CD4-positive, alpha-beta T cell treated with Interleukin-2 at 100 ng/mL for 4 hours (primary cell): ENCODE measurements at regions not wholly inside any gene's neighbourhood (a gene's known extent, or its start where the extent isn't known, plus 50 kb on each side); places are given as distances from the start of the nearest gene placed in this dataset.

ENCODE experiments used
- DNase-seq: peaks from one replicate; pipeline ENCODE4 v3.0.0-alpha.2; 2020; ENCODE audit warnings: low spot score

GRCh38 chr7:144955422-144955821, 119.6 kb upstream of the TPK1 start:
- DNase-seq: no peak

DNA sequence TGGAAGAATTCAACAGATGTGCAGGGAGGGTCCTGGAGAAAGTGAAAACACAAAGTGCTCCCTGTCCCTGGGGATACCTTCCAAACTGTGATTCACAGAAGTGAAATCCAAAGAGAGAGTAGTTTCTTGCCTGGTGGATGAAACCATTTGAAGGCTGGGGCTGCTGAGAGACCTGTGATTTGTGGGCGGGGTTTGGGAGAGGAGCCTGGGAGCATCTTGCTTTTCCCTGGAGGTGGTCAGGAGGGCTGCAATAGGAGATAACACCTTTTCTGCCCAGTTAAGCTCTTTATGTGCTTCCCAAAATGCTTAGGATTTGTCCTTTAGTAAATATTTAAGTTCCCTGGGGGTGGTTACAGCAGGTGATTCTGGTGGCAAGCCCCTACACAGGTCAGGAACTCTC, 105.3 kb upstream of the TPK1 start:
- DNase-seq: no peak

DNA sequence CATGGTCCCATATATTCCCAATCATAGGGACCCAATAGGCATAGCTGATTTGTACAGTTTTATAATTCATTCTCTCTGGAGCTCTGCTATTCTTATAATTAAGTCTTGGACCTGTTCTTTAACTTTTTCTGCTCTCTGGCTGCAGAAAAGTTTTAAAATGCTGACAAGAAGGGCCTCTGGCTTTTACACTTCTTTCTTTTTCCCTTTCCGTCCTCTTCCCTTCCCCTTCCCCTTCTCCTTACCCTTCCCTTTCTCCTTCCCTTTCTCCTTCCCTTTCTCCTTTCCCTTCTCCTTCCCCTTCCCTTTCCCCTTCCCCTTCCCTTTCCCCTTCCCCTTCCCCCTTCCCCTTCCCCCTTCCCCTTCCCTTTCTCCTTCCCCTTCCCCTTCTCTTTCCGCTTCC, 101.3 kb upstream of the TPK1 start:
- no peak for DNase-seq

DNA sequence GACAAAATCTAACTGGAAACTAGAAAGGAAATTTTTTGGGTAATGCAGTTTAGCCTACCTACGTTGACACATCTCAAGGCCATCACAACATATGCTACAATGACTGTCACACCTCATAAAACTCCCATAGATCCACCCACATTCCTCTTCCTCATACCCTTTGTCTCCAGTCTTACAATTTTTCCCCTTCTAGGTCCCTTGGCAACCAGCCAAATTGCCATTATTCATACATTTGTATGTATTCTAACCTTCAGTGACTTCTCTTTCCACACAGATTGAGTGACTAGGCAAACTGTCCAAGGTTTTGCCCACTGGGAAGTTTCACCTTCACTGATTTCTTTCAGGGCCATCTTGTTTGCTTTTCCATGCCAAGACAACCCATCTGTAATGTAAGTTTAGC, 100.5 kb upstream of the TPK1 start:
- DNase-seq: no peak

DNA sequence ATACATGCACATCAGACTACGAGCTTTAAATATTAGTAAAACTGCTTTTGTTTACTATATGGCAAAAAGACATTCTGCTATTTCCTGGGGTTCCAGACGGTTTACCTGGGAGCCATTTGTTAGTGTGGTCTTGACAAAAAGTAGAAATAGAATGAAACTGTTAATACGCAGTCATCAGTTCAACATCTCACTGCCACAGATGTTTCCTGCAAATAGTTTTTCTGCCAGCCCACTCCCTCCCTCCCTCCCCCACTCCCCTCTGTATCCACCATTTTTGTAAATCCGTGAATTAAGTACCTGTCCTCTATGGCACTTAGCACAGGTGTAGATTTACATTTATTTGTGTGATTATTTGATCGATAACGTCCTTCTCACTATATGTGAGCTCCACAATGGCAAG, 74.6 kb upstream of the TPK1 start:
- no peak for DNase-seq

DNA sequence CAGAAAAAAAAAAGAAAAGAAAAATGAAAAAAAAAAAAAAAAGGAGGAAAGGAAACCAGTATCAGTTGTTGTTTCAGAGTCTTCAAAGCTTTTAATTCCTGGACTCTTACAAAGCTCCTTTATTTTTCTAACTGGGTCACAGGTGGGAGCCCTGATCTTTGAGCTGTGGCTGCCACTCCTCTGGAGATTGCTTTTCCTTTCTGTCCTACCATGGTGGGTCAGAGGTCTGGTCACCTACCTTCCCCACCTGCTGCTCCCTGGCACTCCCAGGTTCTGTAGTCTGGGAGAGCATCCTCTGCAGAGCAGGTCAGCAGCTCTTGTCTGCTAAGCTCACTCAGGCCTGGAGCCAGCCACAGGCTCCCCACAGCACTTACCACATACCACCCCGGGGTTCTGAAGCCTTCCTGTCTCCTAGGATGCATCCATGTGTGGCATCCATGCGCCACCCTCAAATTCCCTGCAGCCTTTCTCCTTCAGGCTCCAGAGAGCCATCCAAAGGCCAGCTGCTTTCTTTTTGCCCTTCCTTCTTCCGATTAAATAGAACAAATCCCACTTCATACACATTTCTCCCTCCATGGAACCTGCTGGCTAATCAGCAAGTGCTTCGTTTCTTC, 73.2 kb upstream of the TPK1 start:
- no peak for DNase-seq

DNA sequence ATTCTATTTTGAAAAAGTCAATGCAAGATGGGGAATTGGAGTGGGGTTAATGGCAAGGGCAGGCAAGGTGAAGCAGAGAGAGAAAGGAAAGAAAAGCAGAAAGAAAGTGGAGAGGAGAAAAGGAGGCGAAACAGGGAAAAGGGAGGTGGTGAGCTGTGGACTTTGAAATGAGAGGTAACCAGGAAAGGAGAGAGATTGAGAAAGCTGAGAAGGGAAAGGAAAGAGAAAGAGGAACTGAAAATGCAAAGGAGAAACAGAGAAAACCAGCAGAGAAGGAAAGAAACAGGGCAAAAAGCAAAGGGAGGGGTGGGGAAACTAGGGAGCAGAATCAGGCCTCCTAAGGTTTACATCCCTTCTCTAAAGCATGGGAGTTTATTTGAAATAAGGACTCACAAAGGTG, 72.5 kb upstream of the TPK1 start:
- no peak for DNase-seq

- no peak for DNase-seq
These were observed 71.7 kb upstream of the TPK1 start for GRCh38 chr7:144907577-144907976.

DNA sequence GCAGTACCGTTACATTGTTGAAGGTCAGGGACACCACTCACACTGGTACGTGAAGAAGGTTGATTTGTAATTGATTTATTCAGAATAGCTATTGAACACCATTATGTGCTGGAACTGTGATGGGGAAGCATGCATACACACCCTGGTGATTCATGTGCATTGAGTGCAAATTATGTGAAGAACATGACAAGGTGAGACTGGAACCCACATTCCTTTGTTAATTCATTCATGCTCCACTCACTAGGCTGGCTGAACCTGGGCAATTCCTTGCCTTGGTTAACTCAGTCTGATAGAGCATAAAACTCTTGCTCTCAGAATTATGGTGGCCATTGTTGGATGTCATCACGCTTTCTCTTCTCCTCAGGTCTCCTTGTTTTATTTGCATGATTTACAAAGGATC, 67.3 kb upstream of the TPK1 start:
- DNase-seq: no peak

DNA sequence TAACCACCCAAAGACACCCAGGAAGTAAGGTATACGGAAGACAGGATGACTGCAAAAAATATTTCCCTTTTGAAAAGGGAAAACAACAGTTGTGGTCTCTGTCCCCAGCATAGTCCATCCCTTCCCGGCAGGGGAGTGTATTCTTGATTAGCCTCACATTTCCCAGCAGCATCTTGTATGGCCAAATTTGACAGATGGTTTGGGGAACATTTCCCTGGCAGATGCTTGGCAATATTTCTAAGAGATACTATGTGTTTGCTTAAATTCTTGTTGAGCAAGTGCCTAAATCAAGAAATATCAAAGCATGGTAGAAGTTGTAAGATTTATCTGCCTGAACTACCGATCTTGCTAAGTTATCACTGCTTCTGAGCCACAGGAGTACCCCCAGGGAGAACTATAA, 56.9 kb upstream of the TPK1 start:
- DNase-seq: no peak
